NB4 (cell line): ENCODE measurements at regions not wholly inside any gene's neighbourhood (a gene's known extent, or its start where the extent isn't known, plus 50 kb on each side); places are given as distances from the start of the nearest gene placed in this dataset.

Experiments
- CTCF ChIP-seq: IDR thresholded peaks from one replicate; pipeline ENCODE4 v1.5.1; 2012; ENCODE audit warnings: low read depth, low read length
- MYC ChIP-seq: IDR thresholded peaks from 2 replicates; pipeline ENCODE4 v1.6.1; 2011; ENCODE audit warnings: low read depth, low read length
- POLR2A ChIP-seq: IDR thresholded peaks from 2 replicates; pipeline ENCODE4 v1.6.1; 2011; ENCODE audit warnings: mild to moderate bottlenecking; ENCODE audit not compliant: insufficient read length; ENCODE audit errors: extremely low read depth

- TF ChIP-seq CTCF = no peak
- TF ChIP-seq POLR2A = no peak
- no peak for TF ChIP-seq MYC
These were observed 331.4 kb upstream of the RAG2 start for GRCh38 chr11:36929401-36929800.
